Brain microvascular endothelial cell (primary cell): ENCODE measurements at regions not wholly inside any gene's neighbourhood (a gene's known extent, or its start where the extent isn't known, plus 50 kb on each side); places are given as distances from the start of the nearest gene placed in this dataset.

Experiments
- DNase-seq: peaks from one replicate; pipeline ENCODE4 v3.0.0-alpha.2; 2020
- H3K27ac ChIP-seq: fragments of 250-450 bp; sonication (Bioruptor Pico); 2 replicates; pipeline ENCODE4 v1.5.1; 2020; ENCODE audit warnings: mild to moderate bottlenecking, moderate library complexity
- H3K27me3 ChIP-seq: fragments of 250-450 bp; sonication (Bioruptor Pico); replicated peaks from 2 replicates; pipeline ENCODE4 v1.5.1; 2020; ENCODE audit warnings: mild to moderate bottlenecking
- H3K36me3 ChIP-seq: fragments of 250-450 bp; sonication (Bioruptor Pico); replicated peaks from 2 replicates; pipeline ENCODE4 v1.5.1; 2020; ENCODE audit warnings: mild to moderate bottlenecking
- H3K4me3 ChIP-seq: 2 replicates; pipeline ENCODE4 v1.5.1; 2011; ENCODE audit warnings: low read depth, mild to moderate bottlenecking, control low read depth, low read length, moderate library complexity
- in situ Hi-C: cut with HindIII; loops from 2 replicates; pipeline ENCODE4 v1.10.0; 2017; ENCODE audit warnings: low sequenced_read_pairs, low pct_ligation_motif_present
- TF ChIP-seq, protein P1 (sequence below): IDR thresholded peaks from 2 replicates; pipeline ENCODE4 v1.5.1; 2011; ENCODE audit warnings: low read depth, mild to moderate bottlenecking, moderate library complexity, low read length, control low read depth, inconsistent platforms; ENCODE audit errors: missing control alignments

DNA sequence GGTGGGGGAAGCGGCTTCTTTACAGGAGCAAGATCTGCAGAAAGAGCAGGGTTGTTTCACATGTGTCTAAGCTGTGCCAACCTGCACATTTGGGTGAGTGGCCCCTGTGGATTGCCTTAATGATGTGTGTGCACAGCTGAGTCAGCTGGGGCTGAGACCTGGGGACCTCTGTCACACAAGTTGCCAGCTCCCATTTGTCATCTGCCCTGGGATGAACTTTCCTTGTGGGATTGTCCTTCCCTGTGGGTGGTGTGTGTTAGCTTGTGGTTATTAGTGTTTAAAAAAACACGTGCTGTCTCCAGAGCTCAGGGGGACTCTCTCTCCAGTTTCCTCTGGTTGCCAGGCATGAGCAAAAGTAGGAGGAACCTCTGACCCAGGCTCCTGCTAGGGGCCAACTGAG is 400.5 kb upstream of the CCL2 start:
- TF ChIP-seq, protein P1, sequence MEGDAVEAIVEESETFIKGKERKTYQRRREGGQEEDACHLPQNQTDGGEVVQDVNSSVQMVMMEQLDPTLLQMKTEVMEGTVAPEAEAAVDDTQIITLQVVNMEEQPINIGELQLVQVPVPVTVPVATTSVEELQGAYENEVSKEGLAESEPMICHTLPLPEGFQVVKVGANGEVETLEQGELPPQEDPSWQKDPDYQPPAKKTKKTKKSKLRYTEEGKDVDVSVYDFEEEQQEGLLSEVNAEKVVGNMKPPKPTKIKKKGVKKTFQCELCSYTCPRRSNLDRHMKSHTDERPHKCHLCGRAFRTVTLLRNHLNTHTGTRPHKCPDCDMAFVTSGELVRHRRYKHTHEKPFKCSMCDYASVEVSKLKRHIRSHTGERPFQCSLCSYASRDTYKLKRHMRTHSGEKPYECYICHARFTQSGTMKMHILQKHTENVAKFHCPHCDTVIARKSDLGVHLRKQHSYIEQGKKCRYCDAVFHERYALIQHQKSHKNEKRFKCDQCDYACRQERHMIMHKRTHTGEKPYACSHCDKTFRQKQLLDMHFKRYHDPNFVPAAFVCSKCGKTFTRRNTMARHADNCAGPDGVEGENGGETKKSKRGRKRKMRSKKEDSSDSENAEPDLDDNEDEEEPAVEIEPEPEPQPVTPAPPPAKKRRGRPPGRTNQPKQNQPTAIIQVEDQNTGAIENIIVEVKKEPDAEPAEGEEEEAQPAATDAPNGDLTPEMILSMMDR, result no peak
- in situ Hi-C loops, result no loop called here
- Histone ChIP-seq H3K36me3 (no peaks in the 10 kb centered on the region), H3K27me3 (no peaks in the 10 kb centered on the region), H3K4me3 (no peak overlapping the region), H3K27ac (no peak overlapping the region)
- no peak for DNase-seq

DNA sequence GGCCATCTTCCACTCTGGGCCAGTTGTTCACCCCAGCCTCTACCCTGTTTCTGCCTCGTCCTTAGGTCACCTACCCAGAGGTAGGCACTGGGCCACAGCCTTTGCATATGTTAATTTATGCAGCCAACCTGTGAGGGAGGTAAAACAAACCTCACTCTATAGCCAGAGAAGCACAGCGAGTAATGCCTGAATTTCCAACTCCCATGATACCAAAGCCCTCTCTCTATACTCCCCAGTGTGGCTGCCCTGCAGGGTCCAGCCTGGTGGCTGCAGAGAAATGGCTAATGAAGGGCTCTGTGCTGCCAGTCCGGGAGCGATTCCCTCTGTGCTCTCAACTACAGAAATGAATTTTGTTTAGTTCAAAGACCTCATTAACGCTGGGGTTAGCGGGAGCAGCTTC is 397.0 kb upstream of the CCL2 start:
- no peak for DNase-seq
- Histone ChIP-seq H3K4me3 (no peak overlapping the region), H3K27ac (no peak overlapping the region), H3K27me3 (no peaks in the 10 kb centered on the region), H3K36me3 (no peaks in the 10 kb centered on the region)
- in situ Hi-C loops, result no loop called here
- TF ChIP-seq, protein P1, result no peak

DNA sequence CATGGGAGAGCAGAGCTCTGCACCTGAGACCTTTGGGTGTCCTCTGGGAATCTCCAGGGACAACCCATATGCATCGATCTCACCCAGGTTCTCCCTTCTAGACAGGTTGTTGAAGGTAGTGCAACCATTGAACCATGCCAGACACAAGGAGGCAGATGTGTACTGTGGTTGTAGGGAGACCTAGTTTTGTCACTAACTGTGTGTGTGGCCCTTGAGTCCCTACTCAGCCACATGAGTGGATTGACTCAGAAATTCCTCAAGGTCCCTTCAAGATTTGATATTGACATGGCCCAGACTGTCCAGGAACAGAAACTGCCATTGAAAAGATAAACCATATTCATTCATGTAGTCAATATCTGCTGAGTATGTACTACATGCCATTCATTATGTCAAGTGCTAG is 396.4 kb upstream of the CCL2 start:
- in situ Hi-C loops, result no loop called here
- TF ChIP-seq, protein P1, result no peak
- H3K27me3 ChIP-seq, result no peaks in the 10 kb centered on the region
- H3K36me3 ChIP-seq, result no peaks in the 10 kb centered on the region
- no peak overlapping the region for H3K4me3 ChIP-seq
- no peak for DNase-seq
- H3K27ac ChIP-seq, result no peak overlapping the region

DNA sequence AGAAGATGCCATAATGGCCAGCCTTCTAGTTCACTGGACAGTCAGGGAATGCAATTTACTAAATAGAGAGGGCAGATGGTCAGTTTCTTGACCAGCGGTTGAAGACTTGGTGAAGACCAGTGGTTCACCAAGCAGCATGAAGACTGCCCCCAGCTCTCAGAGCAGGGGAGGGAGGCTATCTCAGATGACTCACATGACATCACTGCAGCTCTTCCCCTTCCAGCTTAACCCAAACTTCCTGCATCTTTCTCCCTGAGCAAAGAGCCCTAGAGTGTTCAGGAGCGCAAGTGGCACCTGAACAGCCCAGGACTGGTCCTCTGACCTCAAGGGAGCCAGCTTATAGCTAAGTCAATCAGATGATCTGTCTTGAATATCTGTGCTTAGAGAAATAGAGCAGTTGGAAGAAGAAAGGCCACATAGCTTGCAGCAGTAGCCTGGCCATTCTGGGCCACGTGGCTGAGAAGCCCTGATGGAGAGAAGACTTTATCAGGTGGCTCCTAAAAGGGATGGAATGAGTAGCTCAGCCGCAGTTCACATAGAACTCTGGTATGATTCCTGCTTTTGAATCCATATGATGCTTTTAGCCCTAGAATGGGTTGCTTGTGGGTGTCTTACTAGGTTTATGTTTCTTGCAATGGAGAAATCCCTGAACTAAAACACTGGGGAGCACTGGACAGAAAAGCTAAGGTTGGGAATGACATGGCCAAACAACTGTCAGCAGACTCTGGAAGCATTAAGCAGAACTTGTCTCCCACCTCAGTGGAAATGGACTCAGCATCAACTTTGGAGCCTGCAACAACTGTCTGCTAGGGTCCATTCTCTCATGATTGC is 392.1 kb upstream of the CCL2 start:
- DNase-seq, result no peak
- TF ChIP-seq, protein P1, result no peak
- no peak overlapping the region for H3K27ac ChIP-seq
- in situ Hi-C loops, result no loop called here
- no peak overlapping the region for H3K4me3 ChIP-seq
- no peaks in the 10 kb centered on the region for H3K27me3 ChIP-seq
- no peaks in the 10 kb centered on the region for H3K36me3 ChIP-seq

DNA sequence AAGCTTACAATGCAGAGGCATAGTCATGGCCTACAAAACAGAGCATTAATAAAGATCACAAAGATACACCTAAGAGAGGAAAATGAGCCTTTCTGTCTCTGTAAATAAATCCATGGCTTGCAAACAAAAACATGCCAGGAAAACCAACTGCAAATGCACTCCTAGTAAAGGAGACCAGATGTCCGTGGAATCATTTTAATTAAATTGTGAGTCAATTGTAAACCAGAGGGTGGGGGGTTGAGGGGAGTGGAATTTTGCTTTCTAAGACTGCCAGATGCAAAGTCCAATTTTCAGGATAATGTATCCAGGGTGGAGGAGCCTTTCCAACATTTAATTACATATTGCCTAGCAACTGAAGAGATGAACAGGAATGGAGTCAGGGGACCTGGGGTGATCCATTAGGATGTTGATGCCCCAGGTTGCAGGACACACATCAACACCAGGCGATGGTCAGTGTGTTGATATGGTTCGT is 390.3 kb upstream of the CCL2 start:
- in situ Hi-C loops, result no loop called here
- no peaks in the 10 kb centered on the region for H3K36me3 ChIP-seq
- H3K27me3 ChIP-seq, result no peaks in the 10 kb centered on the region
- H3K27ac ChIP-seq, result no peak overlapping the region
- no peak for DNase-seq
- H3K4me3 ChIP-seq, result no peak overlapping the region
- TF ChIP-seq, protein P1, result no peak

DNA sequence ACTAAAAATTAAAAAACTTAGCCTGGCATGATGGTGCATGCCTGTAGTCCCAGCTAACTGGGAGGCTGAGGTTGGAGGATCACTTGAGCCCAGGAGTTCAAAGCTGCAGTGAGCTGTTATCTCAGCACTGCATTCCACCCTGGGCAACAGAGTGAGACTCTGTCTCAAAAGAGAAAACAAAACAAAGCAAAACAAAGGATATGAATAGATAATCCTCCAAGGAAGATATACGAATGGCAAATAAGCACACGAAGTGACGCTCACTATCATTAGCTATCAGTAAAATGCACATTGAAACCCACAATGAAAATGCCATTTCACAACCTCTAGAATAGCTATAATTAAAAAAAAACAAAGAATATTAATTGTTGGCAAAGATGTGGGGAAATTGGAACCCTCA is 386.2 kb upstream of the CCL2 start:
- DNase-seq, result no peak
- H3K4me3 ChIP-seq, result no peak overlapping the region
- H3K36me3 ChIP-seq, result no peaks in the 10 kb centered on the region
- no peak overlapping the region for H3K27ac ChIP-seq
- TF ChIP-seq, protein P1, result no peak
- no peaks in the 10 kb centered on the region for H3K27me3 ChIP-seq
- in situ Hi-C loops, result no loop called here
